ENCODE measurements at regions not wholly inside any gene's neighbourhood (a gene's known extent, or its start where the extent isn't known, plus 50 kb on each side); places are given as distances from the start of the nearest gene placed in this dataset.
A peak's percentile ranks its signal among the peaks of the same experiment; 100 is the strongest.

- TF ChIP-seq HBP1 (CRISPR knock-in tag; IDR thresholded peaks at IDR 0.05; ENCODE audit: low read depth) (no peak), HDAC6 (IDR thresholded peaks at IDR 0.05; ENCODE audit: low read depth, low read length) (no peak), ZNF761 (CRISPR knock-in tag; conservative IDR thresholded peaks at IDR 0.05) (no peak), FOXP1 (IDR thresholded peaks at IDR 0.05) (no peak), FOXP1 (CRISPR knock-in tag; IDR thresholded peaks at IDR 0.05) (peak; percentile 44), TEAD2 (CRISPR knock-in tag; IDR thresholded peaks at IDR 0.05) (no peak), SOX5 (CRISPR knock-in tag; IDR thresholded peaks at IDR 0.05; ENCODE audit: borderline replicate concordance) (peak; percentile 79), ZNF549 (CRISPR knock-in tag; IDR thresholded peaks at IDR 0.05) (no peak)
- TF ChIP-seq, protein P1, sequence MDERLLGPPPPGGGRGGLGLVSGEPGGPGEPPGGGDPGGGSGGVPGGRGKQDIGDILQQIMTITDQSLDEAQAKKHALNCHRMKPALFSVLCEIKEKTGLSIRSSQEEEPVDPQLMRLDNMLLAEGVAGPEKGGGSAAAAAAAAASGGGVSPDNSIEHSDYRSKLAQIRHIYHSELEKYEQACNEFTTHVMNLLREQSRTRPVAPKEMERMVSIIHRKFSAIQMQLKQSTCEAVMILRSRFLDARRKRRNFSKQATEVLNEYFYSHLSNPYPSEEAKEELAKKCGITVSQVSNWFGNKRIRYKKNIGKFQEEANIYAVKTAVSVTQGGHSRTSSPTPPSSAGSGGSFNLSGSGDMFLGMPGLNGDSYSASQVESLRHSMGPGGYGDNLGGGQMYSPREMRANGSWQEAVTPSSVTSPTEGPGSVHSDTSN (CRISPR knock-in tag; IDR thresholded peaks at IDR 0.05) = no peak
These were observed 185.8 kb upstream of the TTC14 start (continued) for GRCh38 chr3:180416111-180416594.

GRCh38 chr3:180417241-180417640, 184.7 kb upstream of the TTC14 start:
- H3K27me3 ChIP-seq (ENCODE audit: control insufficient read depth in 1 of 2, insufficient read depth in 2 of 2, low read length in 2 of 2) = no peaks in the 10 kb centered on the region
- TF ChIP-seq ZNF614 (CRISPR knock-in tag; IDR thresholded peaks at IDR 0.05; ENCODE audit: borderline replicate concordance) = no peak
- TF ChIP-seq ZNF274 (CRISPR knock-in tag; IDR thresholded peaks at IDR 0.05) = no peak
- TF ChIP-seq CCDC6 (CRISPR knock-in tag; IDR thresholded peaks at IDR 0.05) = no peak
- TF ChIP-seq ZNF841 (CRISPR knock-in tag; IDR thresholded peaks at IDR 0.05; ENCODE audit: borderline replicate concordance) = no peak
- no peak for TF ChIP-seq SNAPC2 (CRISPR knock-in tag; IDR thresholded peaks at IDR 0.05)
- intact Hi-C loops (cut with micrococcal nuclease; ENCODE audit: unreplicated experiment) = no loop called here
- POLR2A ChIA-PET = no interaction called here
- H3K9ac ChIP-seq (ENCODE audit: insufficient read depth, low read depth, low read length) = no peak overlapping the region
- no peak overlapping the region for H2AFZ ChIP-seq (ENCODE audit: low read length)
- no peaks in the 10 kb centered on the region for H3K9me3 ChIP-seq (ENCODE audit: low read length)
- no peak overlapping the region for H3K4me3 ChIP-seq (replicated peaks in 1 of 3; ENCODE audit: insufficient read depth in 1 of 3, low read depth in 2 of 3, low read length in 3 of 3)
- ATAC-seq = no peak
- in situ Hi-C loops (cut with HindIII; ENCODE audit: extremely low pct_ligation_motif_present, low pct_unique_long_range_greater_than_20kb) = no loop called here
- no peaks in the 10 kb centered on the region for H3K36me3 ChIP-seq (replicated peaks in 1 of 2; ENCODE audit: control insufficient read depth in 1 of 2, insufficient read depth in 2 of 2, low read length in 2 of 2)
- DNase-seq (ENCODE audit: low spot score) = no peak
- H3K4me1 ChIP-seq (ENCODE audit: insufficient read depth, low read length) = peaks cover 15% of the 10 kb centered on the region; the same call in 1 of the 2 replicates
- H3K79me2 ChIP-seq (ENCODE audit: insufficient read depth, low read length) = no peaks in the 10 kb centered on the region
- H4K20me1 ChIP-seq (ENCODE audit: insufficient read depth, low read length) = no peaks in the 10 kb centered on the region
- no peak overlapping the region for H3K27ac ChIP-seq (ENCODE audit: extremely low read length, insufficient read depth, low read length)
- CTCF ChIA-PET (ENCODE audit: low intra/inter-chr PET ratio, low total read pairs) = no interaction called here
- BruUV-seq (replicated peaks) = no TSS peak
- no peak overlapping the region for H3K4me2 ChIP-seq (ENCODE audit: low read depth, low read length)
- no peak for FAIRE-seq
